ENCODE measurements at regions not wholly inside any gene's neighbourhood (a gene's known extent, or its start where the extent isn't known, plus 50 kb on each side); places are given as distances from the start of the nearest gene placed in this dataset.

DNA sequence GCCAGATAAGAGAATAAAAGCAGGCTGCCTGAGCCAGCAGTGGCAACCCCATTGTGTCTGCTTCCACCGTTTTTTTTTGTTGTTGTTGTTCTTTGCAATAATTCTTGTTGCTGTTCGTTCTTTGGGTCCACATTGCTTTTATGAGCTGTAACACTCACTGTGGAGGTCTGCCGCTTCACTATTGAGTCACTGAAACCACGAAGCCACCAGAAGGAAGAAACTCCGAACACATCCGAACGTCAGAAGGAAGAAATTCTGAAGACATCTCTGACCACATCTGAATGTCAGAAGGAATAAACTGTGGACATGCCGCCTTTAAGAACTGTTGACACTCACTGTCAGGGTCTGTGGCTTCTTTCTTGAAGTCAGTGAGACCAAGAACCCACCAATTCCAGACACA, 110.5 kb downstream of the PCDH18 start:
- ChIA-PET POLR2A (no interaction called here), CTCF (no interaction called here)
- no peak overlapping the region for H3K4me2 ChIP-seq
- no peak overlapping the region for H3K4me3 ChIP-seq
- ATAC-seq (no peak), DNase-seq (ENCODE audit: low read depth in 1 of 2, low spot score in 1 of 2) (no peak), FAIRE-seq (no peak)
- WGBS (ENCODE audit: missing lambda C conversion rate), result 41% methylated on average over 8 of the region's 8 CpGs
- no peaks in the 10 kb centered on the region for H3K9me3 ChIP-seq
- H3K4me1 ChIP-seq, result no peaks in the 10 kb centered on the region
- no peak overlapping the region for H3K27ac ChIP-seq
- TF ChIP-seq CBX8 (IDR thresholded peaks at IDR 0.05) (no peak), MYC (IDR thresholded peaks at IDR 0.05; ENCODE audit: borderline replicate concordance, low read length) (no peak), ZFP36 (IDR thresholded peaks at IDR 0.05; ENCODE audit: borderline replicate concordance, partially characterized antibody) (no peak), HOXB5 (CRISPR knock-in tag; IDR thresholded peaks at IDR 0.05) (no peak), GATA3 (IDR thresholded peaks at IDR 0.05; ENCODE audit: borderline replicate concordance) (no peak), RARB (CRISPR knock-in tag; IDR thresholded peaks at IDR 0.05) (no peak), HOXA7 (CRISPR knock-in tag; IDR thresholded peaks at IDR 0.05) (no peak), CHD2 (IDR thresholded peaks at IDR 0.05; ENCODE audit: low read length, partially characterized antibody) (no peak), KDM5A (IDR thresholded peaks at IDR 0.05) (no peak), MAZ (IDR thresholded peaks at IDR 0.05; ENCODE audit: borderline replicate concordance, low read depth, low read length) (no peak), CHD4 (IDR thresholded peaks at IDR 0.05; ENCODE audit: borderline replicate concordance) (no peak), FOXS1 (CRISPR knock-in tag; IDR thresholded peaks at IDR 0.05) (no peak), TP53 (CRISPR knock-in tag; IDR thresholded peaks at IDR 0.05) (no peak)
- TF ChIP-seq, protein P1, sequence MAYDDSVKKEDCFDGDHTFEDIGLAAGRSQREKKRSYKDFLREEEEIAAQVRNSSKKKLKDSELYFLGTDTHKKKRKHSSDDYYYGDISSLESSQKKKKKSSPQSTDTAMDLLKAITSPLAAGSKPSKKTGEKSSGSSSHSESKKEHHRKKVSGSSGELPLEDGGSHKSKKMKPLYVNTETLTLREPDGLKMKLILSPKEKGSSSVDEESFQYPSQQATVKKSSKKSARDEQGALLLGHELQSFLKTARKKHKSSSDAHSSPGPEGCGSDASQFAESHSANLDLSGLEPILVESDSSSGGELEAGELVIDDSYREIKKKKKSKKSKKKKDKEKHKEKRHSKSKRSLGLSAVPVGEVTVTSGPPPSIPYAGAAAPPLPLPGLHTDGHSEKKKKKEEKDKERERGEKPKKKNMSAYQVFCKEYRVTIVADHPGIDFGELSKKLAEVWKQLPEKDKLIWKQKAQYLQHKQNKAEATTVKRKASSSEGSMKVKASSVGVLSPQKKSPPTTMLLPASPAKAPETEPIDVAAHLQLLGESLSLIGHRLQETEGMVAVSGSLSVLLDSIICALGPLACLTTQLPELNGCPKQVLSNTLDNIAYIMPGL (CRISPR knock-in tag; IDR thresholded peaks at IDR 0.05; ENCODE audit: borderline replicate concordance), result no peak
- TF ChIP-seq, protein P2, sequence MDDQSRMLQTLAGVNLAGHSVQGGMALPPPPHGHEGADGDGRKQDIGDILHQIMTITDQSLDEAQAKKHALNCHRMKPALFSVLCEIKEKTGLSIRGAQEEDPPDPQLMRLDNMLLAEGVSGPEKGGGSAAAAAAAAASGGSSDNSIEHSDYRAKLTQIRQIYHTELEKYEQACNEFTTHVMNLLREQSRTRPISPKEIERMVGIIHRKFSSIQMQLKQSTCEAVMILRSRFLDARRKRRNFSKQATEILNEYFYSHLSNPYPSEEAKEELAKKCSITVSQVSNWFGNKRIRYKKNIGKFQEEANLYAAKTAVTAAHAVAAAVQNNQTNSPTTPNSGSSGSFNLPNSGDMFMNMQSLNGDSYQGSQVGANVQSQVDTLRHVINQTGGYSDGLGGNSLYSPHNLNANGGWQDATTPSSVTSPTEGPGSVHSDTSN (IDR thresholded peaks at IDR 0.05), result no peak
- TF ChIP-seq, protein P3, sequence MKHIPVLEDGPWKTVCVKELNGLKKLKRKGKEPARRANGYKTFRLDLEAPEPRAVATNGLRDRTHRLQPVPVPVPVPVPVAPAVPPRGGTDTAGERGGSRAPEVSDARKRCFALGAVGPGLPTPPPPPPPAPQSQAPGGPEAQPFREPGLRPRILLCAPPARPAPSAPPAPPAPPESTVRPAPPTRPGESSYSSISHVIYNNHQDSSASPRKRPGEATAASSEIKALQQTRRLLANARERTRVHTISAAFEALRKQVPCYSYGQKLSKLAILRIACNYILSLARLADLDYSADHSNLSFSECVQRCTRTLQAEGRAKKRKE (CRISPR knock-in tag; IDR thresholded peaks at IDR 0.05; ENCODE audit: low read depth), result no peak
- TF ChIP-seq, protein P4, sequence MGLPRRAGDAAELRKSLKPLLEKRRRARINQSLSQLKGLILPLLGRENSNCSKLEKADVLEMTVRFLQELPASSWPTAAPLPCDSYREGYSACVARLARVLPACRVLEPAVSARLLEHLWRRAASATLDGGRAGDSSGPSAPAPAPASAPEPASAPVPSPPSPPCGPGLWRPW (IDR thresholded peaks at IDR 0.05), result no peak

DNA sequence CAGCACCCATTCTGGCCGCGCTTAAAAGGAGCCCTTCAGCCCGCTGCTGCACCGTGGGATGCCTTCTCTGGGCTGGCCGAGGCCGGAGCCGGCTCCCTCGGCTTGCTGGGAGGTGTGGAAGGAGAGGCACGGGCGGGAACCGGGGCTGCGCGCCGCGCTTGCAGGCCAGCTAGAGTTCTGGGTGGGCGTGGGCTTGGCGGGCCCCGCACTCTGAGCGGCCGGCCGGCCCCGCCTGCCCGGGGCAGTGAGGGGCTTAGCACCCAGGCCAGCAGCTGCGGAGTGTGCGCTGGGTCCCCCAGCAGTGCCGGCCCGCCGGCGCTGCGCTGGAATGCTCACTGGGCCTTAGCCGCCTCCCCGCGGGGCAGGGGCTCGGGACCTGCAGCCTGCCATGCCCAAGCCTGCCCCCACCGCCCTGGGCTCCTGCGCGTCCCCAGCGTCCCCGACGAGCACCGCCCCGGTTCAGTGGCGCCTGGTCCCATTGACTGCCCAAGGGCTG, 111.3 kb downstream of the PCDH18 start:
- ATAC-seq (no peak), DNase-seq (ENCODE audit: low read depth in 1 of 2, low spot score in 1 of 2) (no peak), FAIRE-seq (no peak)
- TF ChIP-seq CBX8 (IDR thresholded peaks at IDR 0.05) (no peak), HOXB13 (CRISPR knock-in tag; IDR thresholded peaks at IDR 0.05; ENCODE audit: low read depth) (no peak), MAFK (IDR thresholded peaks at IDR 0.05; ENCODE audit: partially characterized antibody) (no peak), ZC3H11A (IDR thresholded peaks at IDR 0.05) (no peak), KDM1A (IDR thresholded peaks at IDR 0.05; ENCODE audit: low read depth) (no peak), CBX2 (IDR thresholded peaks at IDR 0.05; ENCODE audit: borderline replicate concordance, low read depth) (no peak), TP53 (CRISPR knock-in tag; IDR thresholded peaks at IDR 0.05) (no peak), POLR2A (IDR thresholded peaks at IDR 0.05; ENCODE audit: low read length) (no peak), RCOR1 (IDR thresholded peaks at IDR 0.05; ENCODE audit: low read depth, low read length) (no peak), MAZ (IDR thresholded peaks at IDR 0.05; ENCODE audit: borderline replicate concordance, low read depth, low read length) (no peak), TFCP2L1 (CRISPR knock-in tag; IDR thresholded peaks at IDR 0.05) (no peak), ESRRA (IDR thresholded peaks at IDR 0.05; ENCODE audit: borderline replicate concordance, low read length) (no peak), RARB (CRISPR knock-in tag; IDR thresholded peaks at IDR 0.05) (no peak), NPAS2 (CRISPR knock-in tag; IDR thresholded peaks at IDR 0.05; ENCODE audit: borderline replicate concordance) (no peak)
- TF ChIP-seq, protein P5, sequence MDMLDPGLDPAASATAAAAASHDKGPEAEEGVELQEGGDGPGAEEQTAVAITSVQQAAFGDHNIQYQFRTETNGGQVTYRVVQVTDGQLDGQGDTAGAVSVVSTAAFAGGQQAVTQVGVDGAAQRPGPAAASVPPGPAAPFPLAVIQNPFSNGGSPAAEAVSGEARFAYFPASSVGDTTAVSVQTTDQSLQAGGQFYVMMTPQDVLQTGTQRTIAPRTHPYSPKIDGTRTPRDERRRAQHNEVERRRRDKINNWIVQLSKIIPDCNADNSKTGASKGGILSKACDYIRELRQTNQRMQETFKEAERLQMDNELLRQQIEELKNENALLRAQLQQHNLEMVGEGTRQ (IDR thresholded peaks at IDR 0.05), result no peak
- TF ChIP-seq, protein P2 (IDR thresholded peaks at IDR 0.05), result no peak
- WGBS (ENCODE audit: missing lambda C conversion rate), result 60% methylated on average over 3 of the region's 43 CpGs
- no peak overlapping the region for H3K4me3 ChIP-seq
- no peak overlapping the region for H3K4me2 ChIP-seq
- no peak overlapping the region for H3K27ac ChIP-seq
- H3K4me1 ChIP-seq, result no peaks in the 10 kb centered on the region
- H3K9me3 ChIP-seq, result no peaks in the 10 kb centered on the region
- CTCF ChIA-PET, result no interaction called here
- POLR2A ChIA-PET, result no interaction called here

Data from A549 (cell line).